GM12873 (cell line): ENCODE measurements at regions not wholly inside any gene's neighbourhood (a gene's known extent, or its start where the extent isn't known, plus 50 kb on each side); places are given as distances from the start of the nearest gene placed in this dataset.

Source experiments
- CTCF ChIP-seq: IDR thresholded peaks from 2 replicates; pipeline ENCODE4 v1.5.1; 2012; ENCODE audit warnings: low read depth, mild to moderate bottlenecking, moderate library complexity, low read length, control low read depth; ENCODE audit not compliant: insufficient read depth; ENCODE audit errors: missing control alignments

GRCh38 chr4:89166971-89167475 lies 55.7 kb downstream of the TIGD2 start:
- no peak for TF ChIP-seq CTCF

- no peak for TF ChIP-seq CTCF
Observed at GRCh38 chr4:89171176-89171805, 60.0 kb downstream of the TIGD2 start.

- TF ChIP-seq CTCF = peak; percentile 7
Observed at GRCh38 chr4:89172865-89173264, 61.5 kb downstream of the TIGD2 start.

GRCh38 chr4:89173336-89174090 lies 62.2 kb downstream of the TIGD2 start:
- TF ChIP-seq CTCF = no peak

GRCh38 chr4:89174784-89175183 lies 63.5 kb downstream of the TIGD2 start:
- no peak for TF ChIP-seq CTCF

- no peak for TF ChIP-seq CTCF
Observed at GRCh38 chr4:89175611-89176010, 64.3 kb downstream of the TIGD2 start.

- TF ChIP-seq CTCF = no peak
Observed at GRCh38 chr4:89177807-89178206, 66.5 kb downstream of the TIGD2 start.
